ENCODE measurements at regions not wholly inside any gene's neighbourhood (a gene's known extent, or its start where the extent isn't known, plus 50 kb on each side); places are given as distances from the start of the nearest gene placed in this dataset.

DNA sequence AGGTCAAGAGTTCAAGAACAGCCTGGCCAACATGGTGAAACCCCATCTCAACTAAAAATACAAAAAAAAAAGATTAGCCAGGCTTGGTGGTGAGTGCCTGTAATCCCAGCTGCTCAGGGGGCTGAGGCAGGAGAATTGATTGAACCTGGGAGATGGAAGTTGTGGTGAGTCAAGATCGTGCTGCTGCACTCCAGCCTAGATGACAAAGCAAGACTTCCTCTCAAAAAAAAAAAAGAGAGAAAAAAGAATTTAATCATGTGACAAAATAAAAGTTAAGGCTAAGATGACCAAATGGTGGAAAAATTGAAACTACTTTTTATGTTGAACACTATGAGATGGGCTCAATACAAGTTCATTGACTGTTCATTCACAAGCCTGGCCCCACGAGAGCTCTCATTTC, 141.1 kb upstream of the WDR11 start:
- no peak for DNase-seq

DNA sequence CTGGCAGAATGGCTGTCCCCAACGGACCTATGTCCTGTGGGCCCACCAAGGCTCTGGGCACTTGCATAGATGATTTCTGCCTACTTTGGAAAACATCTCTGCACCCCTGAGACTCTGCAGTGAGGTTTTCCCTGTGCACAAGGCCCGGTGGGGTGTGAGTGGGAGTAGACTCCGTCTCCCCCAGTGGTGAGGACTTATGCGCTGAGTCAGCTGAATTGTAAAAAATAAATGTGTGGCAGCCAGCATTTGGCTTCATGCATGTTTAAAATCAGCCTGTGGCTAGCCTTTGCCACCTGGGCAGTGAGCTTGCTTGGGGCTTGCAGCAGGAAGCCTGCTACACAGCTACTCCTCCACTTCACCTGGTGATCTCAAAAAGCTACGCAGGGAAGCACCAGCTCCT, 139.3 kb upstream of the WDR11 start:
- DNase-seq = no peak

DNA sequence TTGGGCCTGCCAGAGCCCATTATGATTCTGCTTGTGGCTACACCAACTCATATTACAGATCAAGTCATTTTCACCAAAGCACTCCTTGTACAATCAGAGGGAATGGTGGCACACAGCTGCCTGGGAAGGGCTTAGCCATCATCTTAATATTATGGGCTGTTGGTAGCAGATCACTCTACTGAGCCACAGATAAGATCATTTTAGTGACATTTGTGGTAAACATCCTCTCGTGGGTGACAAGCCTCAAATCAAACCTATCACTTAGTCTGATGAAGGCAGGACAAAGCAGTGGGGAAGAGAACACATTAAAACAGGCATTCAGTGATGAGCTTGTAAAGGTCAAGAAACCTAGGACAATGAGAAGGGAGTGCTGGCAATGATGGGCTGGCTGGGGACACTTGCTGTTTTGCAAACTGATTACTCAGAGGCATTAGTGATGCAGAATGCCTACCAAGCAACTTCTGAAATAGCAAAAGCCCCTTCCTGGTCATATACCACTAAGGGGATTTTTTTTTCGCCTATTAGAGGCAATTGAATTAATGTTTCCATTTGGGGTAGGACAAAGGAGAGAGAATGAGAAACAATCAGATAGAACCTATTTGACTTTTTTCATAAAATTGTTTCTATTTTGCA, 137.5 kb upstream of the WDR11 start:
- no peak for DNase-seq

DNA sequence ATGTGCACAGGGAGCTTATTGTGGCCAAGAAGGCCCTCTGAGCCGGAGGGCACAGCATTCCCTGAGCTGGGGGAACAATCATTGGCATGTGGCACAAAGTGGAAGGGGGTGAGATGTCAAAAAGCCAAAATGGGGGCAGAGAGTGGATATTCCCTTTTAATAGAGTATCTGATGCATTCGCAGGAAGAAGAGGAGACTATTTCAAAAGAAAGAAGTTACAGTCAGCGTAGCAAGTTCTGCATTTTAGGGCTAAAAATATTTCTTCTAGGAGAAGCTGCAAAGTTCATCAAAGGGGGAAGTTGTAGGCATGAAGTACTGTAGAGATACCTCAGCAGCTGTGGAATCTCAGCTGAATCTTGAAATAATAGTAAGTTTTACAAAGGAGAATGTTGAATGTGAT, 136.0 kb upstream of the WDR11 start:
- DNase-seq = no peak

DNA sequence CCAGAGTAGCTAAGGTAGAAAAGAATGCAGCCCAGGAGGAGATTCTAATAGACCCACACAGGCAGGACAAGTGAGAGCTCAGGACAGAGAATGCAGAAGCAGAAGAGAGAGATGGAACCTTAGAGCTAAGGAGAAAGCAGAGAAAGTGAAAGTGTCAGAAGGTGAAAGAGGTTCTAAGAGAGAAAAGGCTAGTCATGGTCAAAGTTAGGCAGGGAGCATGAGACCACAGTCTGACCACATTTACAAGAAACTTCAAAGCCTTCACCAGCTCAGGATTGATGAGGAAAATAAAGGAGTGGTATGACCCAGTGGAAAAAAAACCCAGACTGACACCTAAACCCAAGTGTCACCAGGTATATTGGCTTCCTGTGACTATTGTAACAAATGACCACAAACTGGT, 131.8 kb upstream of the WDR11 start:
- no peak for DNase-seq

DNA sequence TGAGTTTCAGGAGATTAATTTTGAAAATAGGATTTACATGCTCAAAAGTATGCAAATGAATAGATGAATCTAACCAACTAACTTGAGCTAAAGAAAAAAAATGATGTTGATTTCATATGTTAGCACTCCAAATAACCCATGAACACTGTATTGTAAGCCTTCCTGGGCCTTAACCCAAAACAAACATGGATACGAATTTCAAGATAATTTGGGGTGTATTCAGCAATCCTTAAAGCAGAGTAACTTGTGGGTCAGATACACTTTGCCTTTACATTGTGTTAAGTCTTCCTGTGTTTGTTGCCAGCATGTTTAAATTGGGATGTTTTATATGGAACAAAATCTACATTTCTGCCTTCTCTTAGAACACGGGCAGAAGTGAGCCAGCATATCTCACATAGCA, 124.2 kb upstream of the WDR11 start:
- no peak for DNase-seq

DNA sequence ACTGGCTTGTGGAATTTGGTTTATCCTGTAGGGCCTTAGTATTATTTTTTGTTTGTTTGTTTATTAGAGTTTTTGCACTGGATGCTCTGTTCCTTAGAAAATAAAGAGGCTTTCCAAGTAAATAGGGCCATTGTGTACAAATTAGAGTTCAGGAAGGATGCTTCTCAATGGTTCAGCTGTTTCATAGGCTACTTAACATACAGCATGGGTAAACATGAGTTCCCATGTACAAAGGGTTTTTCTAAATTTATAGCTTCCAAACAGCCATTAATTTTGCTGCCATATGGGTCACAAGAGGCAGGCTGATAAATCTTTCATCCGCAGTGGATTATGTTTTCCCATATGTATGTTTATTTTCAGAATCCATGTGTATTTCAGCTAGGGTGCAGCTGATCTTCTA, 121.6 kb upstream of the WDR11 start:
- DNase-seq = no peak

DNA sequence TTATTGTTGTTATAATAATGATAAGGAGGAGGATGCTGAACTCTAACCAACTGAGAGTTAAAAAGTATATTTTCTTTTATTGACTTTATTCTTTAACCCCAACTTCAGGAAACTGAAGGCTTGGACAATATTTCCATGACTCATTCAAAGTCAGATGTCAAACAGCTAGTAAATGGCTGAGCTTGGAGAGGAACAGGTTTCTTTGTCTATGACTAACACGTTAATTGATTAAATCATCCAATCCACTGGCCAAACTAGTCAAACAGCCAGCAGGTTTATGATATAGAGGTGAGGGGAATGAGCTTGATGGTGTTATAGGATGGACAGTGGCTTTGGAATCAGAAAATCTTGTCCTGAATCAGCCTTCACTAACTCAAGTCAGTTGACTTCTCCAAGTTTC, 119.1 kb upstream of the WDR11 start:
- DNase-seq = no peak

DNA sequence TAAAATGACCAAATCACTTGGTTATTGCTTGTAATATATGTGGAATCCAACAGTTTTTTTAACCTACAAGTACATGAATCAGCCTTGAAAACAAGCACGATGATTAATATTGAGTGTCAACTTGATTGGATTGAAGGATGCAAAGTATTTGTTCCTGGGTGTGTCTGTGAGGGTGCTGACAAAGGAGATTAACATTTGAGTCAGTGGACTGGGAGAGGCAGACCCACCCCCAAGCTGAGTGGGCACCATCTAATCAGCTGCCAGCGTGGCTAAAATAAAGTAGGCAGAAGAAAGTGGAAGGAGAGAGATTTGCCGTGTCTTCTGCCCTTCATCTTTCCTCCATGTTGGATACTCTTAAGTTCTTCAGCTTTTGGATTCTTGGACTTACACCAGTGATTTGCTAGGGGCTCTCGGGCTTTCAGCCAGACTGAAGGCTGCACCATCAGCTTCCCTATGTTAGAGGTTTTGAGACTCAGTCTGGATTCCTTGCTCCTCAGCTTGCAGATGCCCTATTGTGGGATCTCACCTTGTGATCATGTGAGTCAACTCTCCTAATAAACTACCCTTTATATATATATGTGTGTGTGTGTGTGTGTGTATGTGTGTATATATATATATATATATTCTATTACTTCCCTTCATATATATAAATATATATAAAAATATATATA, 118.4 kb upstream of the WDR11 start:
- DNase-seq = peak in 1 of 2 experiments; percentile 19

DNA sequence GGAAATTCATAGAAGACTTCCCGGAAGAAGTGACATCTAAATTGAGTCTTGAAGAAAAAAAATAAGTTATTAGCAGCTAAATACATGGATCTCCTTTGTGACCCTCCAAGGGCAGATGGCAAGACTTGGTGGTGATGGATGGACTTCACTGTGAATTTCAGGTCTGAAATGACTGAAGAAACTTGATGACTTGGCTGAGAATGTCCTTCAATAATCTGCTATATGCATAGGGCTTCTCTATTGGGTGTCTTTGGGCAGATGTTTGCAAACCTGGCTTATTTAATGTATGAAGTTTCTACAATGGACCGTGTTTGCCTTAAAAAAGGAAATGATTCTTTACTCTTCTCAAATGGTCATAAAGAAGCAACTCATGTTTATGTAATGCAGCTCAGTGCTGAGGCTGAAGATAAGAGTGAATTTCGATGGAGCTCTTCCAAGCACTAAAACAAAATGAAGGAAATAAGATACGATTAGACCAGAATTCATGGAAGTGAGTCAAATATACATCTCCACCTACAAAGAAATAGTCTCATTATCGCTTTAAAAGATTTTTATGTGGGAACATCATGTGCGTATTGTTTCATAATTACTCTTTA, 116.6 kb upstream of the WDR11 start:
- no peak for DNase-seq

DNA sequence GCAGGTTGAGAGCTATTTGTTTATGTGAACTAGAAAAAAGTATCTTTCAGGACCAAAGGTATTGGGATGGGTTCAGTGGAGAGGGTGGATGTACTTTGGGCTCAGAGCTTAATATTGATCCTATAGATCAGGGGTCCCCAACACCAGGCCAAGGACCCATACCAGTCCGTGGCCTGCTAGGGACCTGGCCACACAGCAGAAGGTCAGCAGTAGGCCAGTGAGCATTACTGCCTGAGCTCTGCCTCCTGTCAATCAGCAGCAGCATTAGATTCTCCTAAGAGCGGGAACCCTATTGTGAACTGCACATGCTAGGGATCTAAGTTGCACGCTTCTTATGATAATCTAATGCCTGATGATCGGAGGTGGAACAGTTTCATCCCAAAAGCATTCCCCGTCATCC, 115.8 kb upstream of the WDR11 start:
- DNase-seq = no peak

DNA sequence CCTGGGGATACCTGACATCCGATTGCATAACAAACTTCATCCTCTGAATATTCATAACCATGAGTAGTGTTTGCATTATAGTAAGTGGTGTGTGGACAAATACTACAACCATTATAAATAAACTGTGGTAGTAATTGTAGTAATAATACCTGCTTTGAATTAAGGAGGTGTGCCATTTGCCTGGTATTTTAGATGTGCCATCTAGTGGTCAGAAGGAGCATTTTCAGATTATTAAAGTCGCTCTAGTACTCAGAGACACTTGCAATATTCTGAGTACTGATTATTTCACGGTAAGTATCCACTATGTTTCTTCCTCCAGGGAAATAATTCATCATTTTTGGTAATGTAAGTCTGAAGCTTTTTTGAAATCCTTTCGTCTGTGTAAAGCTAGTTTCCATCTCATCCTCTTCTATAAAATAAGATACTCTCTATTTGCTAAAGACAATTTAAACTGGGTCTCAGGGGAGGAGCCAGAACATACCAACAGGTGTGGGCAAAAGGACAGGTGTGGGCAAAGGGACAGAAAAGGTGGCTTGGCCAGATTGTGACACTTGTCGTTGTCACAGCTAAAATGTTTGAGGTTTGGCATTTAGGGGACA, 115.3 kb upstream of the WDR11 start:
- no peak for DNase-seq

DNA sequence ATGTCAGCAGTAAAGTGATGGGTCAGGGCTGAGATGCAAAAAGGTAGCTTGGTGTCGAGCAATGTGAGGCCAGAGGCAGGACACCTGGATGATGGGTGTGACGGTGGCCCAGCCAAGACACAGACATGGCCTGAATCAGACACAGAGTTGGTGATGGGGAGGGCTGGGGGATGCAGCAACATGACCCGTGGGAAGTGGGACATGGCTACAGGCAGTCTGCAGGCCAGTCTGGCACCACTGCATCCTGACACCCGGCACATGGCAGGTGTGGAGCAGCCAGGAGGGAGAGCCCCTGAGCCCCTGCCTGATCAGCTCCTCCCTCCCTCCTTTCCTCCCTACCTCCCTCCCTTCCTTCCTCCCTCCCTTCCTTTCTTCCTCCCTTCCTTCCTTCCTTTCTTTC, 114.8 kb upstream of the WDR11 start:
- no peak for DNase-seq

DNA sequence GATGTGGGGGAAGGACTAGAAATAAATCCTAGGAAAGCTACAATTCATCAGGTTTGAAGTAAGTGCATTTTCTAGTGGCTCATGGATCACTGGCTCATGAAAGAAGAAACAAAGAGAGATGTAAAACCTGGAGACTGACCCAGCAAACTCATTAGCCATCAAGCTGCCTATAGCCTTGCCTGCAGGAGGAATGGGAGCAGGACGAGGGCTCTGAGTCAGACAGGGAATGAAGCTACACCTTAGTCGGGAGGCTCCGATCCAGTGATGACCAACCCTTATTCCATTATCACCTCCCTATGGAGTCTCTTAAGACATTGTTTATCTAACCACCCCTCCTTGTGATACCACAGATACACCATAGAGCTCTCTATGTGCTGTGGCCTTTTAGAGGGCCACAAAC, 112.5 kb upstream of the WDR11 start:
- DNase-seq = no peak

DNA sequence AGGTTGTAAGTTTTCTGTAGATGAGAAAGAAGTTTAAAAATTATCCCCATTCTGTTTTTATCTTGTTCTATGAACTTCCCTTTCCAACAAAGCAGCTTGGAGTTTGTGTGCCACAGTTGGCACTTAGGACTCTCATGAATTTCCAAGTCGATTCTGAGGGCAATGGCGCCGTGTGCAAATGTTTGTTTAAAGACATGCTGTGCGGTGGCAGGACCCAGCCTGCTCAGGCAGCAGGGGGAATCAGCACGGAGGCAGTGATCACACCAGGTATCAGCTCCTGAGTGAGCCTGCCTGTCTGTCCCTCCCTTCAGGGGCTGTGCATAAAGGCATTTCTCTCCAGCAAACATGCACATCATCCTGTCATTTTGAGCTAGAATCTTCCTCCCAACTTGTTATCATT, 109.8 kb upstream of the WDR11 start:
- DNase-seq = no peak

DNA sequence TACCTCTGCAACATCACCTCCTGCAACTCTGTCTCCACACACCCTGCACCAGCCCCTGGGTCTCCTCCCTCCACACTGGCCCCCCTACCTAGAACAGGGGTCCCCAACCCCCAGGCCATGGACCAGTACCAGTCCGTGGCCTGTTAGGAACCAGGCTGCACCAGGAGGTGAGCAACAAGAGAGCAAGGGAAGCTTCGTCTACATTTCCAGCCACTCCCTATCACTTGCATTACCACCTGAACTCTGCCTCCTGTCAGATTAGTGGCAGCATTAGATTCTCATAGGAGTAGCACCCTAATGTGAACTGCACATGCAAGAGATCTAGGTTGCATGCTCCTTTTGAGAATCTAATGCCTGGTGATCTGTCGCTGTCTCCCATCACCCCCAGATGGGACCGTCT, 108.8 kb upstream of the WDR11 start:
- no peak for DNase-seq

DNA sequence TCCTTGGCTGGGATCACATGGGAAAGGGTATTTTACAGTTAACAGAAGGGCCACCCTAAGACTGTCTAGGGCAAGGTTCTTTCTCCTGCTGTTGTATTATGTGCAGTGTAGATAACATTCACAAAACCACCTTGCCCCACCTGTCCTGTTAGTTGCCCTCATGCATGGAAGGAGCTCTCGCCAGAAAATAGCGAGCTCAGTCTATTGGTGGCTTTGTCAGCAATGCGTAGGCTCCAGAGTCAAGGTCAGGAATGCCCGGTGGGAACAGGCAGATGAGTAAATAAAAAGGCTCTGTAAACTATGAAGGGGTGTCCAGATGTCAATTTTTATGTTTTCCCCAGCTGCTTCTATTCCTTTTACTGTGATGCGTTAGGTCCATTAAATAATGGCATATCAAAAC, 107.1 kb upstream of the WDR11 start:
- DNase-seq = no peak

DNA sequence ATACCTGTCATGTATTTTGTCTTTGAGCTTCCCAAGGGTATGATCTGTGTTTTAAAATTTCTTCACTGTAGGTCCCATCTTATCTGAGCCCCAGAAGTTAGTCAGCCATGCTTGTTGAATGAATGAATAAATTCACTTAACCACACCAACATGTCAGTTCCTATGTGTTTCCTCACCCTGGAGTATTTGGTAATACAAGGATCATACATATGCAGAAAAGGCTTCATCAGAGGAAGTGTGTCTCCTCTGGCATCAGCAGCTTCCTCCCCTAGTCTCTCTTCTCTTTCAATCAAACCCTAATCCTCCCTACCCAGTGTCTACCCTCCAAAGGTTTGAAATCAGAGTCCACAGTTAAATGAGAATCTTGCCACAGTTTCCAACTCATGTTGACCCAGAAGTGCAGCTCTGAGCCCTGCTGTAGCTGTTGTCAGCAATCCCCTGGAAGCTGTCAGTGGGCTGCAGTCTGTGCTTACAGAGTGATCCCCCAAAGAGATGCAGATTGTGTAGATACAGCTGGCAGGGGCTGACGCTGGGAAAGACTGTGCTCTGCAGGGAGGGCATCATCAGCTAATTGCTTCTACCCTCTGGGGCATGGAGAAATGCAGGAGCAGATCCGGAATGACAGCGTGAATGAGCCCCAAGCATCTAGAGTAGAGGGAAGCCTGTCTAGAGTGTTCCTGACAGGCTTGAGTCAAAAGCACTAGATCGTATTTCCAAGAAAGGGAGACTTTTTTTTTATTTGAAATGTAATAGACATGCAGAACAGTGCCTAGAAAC, 105.0 kb upstream of the WDR11 start:
- no peak for DNase-seq

DNA sequence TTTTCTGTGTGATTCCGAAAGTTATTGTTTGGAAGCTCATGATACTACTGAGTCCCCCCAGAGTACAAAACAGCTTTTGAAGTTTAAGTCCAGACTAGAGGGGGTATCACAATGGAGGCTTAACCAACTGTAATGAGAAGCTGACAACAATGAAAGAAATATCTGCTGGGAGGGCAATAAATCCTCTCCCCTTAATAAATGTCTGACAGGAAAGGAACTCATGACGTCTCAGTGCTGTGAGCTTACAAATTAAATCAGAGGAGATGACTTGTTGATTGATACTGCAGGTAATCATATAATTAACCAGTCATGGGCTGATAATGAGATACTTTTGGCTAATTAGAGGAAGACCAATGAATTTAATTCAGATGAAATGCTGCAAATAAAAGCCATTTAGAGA, 102.6 kb upstream of the WDR11 start:
- no peak for DNase-seq

DNA sequence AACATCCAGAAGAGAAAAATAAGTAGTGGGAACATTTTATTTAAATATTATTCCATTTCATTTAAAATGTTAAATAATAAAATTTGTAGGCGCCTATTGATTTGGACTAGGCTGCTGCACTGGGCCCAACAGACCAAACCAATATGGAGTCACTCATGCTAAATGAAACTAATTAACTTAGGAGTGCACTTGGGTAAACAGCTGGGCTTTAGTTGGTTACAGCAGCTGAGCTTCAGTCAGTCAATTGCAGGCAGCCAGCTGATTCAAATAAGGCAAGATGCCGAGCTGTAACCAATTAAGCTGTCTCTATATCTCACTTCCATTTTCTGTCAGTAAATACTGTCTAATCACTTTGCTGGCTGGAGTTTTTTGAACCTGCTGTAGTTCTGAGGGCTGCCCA, 102.1 kb upstream of the WDR11 start:
- no peak for DNase-seq

DNA sequence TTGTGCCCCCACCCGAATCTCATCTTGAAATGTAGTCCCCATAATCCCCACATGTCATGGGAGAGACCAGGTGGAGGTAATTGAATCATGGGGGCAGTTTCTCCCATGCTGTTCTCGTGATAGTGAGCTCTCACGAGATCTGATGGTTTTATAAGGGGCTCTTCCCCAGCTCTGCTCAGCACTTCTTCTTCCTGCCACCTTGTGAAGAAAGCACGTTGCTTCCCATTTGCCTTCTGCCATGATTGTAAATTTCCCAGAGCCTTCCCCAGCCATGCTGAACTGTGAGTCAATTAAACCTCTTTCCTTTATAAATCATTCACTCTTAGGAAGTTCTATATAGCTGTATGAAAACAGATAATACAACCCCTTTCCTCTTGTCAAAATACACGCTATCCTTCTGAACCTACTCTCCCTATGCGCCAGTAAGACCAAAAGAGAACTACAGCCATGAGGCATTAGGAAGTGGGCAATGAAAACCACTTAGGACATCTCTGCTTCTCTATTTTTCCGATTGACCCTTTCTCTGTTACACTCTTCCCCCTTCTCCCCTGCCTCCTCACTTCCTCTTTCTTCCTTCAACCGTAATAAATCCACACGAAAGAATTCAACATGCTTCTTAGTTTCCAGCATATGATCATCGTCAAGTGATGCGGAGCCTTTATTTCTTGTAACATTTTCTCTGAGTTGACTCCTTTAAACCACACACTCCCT, 101.2 kb upstream of the WDR11 start:
- DNase-seq = no peak

DNA sequence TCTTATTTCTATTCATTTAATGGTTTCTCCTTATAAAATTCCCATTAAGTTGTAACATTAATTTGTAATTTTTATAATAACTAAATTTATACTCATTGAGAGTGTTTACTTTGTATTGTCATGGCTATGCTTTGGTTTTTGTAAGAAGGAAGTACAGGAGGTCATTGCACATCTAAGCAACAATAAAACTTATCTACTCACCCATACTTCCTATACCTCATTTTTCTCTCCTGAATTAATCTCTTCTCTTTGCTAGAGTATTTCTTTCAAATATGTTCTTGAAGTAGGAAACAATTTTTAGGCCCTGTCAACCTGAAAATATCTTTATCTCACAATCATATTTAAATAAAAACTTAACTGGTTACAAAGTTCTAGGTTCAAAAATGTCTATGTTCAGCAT, 95.4 kb upstream of the WDR11 start:
- DNase-seq = no peak

DNA sequence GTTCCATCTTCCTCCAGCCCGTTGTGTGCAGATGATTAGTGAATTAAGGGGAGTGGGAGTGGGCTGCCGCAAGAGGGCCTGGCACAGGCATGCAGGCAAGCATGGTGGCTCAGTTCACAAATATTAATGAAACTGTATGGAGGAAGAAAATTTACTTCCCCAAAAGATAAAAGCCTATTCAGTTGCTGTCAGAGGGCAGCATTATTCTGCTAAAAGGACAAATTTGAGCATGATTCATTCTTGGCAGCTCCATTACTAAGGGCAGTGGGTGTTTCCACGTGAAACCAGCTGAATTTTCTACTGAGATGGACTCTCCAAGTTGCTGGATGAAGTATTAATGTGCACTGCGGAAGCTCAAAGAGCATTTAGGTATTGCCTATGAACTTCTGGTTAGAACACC, 90.9 kb upstream of the WDR11 start:
- no peak for DNase-seq

All from activated T-cell treated with anti-CD3 and anti-CD28 coated beads, Interleukin-2, amount 50 U/mL, for 48 hours (primary cell).